NCI-H748 treated with DMSO at 0.1 percent for 48 hours (cell line): ENCODE measurements at regions not wholly inside any gene's neighbourhood (a gene's known extent, or its start where the extent isn't known, plus 50 kb on each side); places are given as distances from the start of the nearest gene placed in this dataset.
"Not testable (repeated sequence)": the region's sequence is repeated elsewhere in the genome, so short reads cannot be mapped to it uniquely, and the experiment has no call there.

ENCODE experiments used
- DNase-seq: peaks from one replicate; lab custom pipeline; 2025; lab: John Stamatoyannopoulos, UW

DNA sequence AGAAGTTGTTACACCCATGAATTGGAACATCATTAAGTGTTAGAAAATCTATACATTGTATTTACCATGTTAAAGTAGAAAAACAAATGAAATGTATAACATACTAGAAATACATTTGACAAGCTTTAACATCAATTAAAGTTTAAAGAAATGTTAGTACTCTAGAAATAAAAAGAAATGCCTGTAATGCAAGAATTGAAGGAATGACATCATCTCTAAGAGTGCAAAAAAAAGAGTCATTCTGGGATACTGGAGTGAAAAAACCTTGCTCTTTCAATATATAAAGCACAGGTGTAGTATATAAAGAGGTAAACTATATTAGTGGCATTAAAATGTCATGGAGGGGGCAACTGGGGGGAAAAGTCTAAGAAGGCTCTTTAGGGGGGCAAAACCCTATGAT, 210.8 kb upstream of the PLD5 start:
- DNase-seq = no peak

GRCh38 chr1:242731446-242731845, 206.9 kb upstream of the PLD5 start:
- no peak for DNase-seq

DNA sequence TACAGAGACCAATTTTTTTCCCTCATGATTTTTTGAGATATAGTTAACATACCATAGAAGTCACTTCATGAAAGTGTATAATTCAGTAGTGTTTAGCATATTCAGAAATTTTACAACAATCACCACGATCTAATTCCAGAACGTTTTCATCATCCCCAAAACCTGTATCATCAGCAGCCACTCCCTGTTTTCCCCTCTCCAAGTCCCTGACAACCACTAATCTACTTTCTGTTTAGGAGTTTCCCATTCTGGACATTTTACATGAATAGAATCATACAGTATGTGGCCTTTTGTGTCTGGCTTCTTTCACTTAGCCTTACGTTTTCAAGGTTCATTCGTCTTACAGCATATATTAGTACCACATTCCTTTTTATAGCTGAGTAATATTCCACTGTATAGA, 204.2 kb upstream of the PLD5 start:
- no peak for DNase-seq

- no peak for DNase-seq
Observed at GRCh38 chr1:242723044-242723716, 198.7 kb upstream of the PLD5 start.

DNA sequence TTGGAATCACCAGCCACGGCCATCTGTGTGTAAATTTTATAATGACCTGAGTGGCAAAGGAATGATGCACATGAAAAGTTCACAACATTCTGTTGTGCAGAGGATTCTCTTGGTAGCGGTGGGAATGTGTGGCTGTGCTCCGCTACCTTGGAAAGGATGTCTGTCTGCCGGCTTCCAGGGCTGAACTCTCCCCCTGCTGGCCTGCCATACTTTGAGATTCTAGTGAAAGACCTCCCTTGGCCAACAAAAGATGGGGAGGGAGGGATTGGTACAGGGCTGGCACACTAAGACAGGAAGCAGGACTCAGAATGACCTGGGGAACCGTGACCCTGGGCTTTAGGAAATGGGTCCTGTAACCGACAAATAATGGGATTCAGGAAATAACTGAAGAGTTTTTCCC, 194.5 kb upstream of the PLD5 start:
- DNase-seq = no peak

DNA sequence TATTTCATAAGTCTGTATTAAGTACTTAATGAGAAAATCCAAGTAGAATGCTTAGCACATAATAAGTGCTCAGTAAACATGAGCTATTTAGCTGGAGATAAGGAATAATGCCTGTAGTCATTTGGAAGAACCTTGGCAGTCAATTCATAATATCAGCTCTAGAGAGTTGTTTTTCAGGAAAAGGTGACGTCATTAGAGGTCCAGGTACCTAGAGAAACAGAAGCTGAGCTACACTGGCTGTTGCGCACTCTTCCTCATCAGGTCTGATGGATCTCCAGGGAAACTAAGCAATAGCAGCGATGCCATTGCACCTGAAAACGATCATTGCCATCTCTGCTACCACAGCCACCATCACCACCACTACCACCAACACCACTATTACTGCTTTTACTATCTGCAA, 187.8 kb upstream of the PLD5 start:
- no peak for DNase-seq

- no peak for DNase-seq
Observed at GRCh38 chr1:242710847-242711246, 186.3 kb upstream of the PLD5 start.

- no peak for DNase-seq
Observed at GRCh38 chr1:242710286-242710685, 185.8 kb upstream of the PLD5 start.

- no peak for DNase-seq
Observed at GRCh38 chr1:242703467-242703866, 179.0 kb upstream of the PLD5 start.

DNA sequence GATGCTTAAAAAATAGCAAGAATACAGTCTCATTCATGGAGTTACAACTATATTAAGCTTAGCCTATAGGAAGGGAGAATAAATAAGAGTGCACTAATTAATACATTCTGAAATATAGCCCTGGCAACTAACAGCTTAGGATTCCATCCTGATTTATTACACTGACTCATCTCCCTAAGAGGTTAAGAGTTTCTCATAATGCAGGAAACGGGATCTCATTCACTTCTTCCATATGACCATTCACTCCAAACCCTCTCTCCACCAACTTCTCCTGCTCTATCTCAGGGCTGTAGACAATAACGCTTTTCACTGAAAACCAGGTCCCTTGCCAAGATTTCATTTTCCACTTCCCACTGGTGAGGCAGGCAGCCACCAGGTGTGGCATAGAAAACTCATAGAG, 168.5 kb upstream of the PLD5 start:
- DNase-seq = no peak

DNA sequence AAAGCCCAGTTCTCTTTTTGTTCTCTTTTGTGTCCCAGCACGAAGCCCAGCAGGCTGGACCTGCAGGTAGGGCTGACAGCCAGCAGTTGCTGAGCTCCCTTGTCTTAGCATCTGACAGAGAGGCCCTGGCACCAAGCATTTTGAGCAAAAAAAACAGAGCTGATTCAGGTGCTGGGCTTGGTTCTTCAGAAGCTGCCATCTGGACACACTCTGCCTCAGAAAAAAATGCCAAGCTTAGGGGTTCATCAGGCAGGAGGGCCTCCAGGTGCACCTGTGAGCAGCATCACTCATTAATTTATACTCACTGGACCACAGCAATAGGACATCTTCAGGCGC, 167.1 kb upstream of the PLD5 start:
- DNase-seq = no peak

DNA sequence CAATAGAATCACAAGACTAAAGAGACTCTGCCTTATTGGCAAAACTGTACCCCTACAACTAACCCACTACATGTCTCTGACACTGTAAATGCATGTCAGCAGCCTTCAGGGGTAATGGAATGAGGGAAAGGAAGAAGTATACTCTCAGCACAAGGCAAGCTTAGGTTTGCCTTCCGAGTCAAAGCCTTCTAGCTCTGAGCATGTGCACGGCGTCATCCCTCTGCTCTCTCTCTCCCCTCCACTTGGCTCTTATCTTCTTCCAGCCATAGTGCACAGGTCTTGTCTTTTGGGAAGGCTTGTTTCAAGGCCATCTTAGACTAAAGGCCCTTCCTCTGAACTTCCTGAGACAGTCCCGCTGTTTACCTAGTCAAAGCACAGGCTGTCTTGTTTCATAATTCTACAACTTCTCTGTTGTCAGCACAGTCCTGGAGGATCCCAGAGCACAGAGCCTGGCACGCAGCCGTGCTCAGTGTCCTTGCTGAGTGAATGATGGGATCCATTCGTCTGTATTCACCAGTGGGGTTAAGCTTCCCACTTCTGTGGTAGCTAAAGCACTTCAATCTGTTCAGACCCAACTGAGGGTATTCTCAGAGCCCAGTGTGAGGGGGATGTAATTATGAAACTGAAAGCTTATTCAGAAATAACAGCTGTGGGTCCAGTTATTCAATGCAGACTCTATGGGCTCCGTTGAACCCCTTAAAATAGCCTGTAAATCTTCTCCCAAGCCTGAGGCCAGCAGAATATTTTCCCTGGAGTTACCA, 166.5 kb upstream of the PLD5 start:
- no peak for DNase-seq

DNA sequence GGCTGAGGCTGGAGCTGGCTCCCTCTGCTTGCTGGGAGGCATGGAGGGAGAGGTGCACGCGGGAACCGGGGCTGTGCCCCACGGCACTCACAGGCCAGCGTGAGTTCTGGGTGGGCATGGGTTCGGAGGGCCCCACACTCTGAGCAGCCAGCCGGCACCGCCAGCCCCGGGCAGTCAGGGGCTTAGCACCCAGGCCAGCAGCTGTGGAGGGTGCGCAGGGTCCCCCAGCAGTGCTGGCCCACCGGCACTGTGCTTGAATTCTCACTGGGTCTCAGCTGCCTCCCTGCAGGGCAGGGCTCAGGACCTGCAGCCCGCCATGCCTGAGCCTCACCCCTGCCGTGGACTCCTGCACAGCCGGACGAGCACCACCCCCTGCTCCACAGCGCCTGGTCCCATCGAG, 164.9 kb upstream of the PLD5 start:
- no peak for DNase-seq

- DNase-seq = no peak
Observed at GRCh38 chr1:242674951-242675645, 150.6 kb upstream of the PLD5 start.

DNA sequence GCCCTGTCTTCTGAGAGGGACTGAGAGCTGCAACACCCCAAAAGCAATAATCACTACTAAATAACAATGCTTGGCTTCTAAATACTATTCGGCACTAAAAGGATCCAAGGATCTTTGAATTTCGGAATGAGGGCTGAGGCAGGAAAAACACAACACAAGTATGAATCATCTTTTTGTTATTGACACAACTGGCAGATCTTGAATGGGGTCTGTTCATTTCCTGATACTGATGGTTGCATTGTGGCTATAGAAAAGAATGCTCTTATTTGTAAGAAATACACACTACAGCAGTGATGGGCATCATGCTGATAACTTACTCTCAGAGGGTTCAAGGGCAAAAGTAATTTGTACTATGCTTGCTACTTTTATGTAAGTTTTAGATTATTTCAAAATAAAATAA, 149.2 kb upstream of the PLD5 start:
- no peak for DNase-seq

GRCh38 chr1:242673165-242673564, 148.7 kb upstream of the PLD5 start:
- peak; percentile 14 for DNase-seq

DNA sequence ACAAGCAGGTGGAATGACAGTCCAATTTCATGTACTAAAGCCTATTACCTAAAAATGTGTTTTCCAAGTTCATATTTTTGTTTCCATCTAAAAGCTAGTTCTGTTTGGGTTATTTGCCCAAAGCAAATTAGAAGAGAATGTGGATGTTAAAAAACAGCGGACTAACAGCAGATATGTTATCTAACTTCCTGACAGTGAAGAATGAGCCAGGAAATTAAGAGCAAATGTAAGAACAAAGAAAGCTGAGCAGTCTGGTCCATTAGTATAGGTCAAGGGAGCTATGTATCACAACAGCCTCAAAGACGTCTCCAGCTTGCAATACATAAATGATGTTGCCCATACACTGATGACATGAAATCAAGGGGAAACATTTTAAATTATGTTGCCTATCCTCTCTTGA, 145.5 kb upstream of the PLD5 start:
- DNase-seq = no peak

DNA sequence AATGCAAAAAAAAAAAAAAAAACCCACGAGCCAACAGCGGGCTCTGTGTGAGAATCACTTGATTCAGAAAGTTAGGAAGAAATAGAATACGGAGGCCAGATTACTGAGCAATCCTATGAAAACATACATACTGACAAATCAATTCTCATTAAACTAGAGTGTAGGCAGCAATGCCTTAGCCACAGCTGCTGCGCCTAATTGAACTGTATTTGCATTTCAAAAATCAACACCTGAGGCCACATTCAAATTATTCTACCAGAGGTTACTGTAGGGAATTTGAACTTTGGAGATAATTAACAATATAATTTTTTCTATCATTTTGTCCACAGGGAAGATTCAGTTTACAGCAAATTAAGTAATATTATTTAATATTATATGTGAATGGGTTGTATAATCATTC, 138.4 kb upstream of the PLD5 start:
- DNase-seq = no peak

DNA sequence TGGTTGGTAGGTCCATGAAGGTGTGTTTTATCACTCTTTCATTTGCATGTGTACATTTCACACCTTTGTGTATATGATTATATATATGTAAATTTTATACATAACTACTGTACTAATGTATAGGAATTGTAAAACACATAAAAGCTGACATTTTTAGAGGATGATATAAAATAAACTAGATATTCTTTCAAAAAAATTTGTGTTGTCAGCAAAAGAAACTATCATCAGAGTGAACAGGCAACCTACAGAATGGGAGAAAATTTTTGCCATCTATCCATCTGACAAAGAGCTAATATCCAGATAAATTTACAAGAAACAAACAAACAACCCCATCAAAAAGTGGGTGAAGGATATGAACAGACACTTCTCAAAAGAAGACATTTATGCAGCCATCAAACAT, 129.3 kb upstream of the PLD5 start:
- DNase-seq = not testable (repeated sequence)

GRCh38 chr1:242651817-242652216, 127.3 kb upstream of the PLD5 start:
- DNase-seq = peak; percentile 3

DNA sequence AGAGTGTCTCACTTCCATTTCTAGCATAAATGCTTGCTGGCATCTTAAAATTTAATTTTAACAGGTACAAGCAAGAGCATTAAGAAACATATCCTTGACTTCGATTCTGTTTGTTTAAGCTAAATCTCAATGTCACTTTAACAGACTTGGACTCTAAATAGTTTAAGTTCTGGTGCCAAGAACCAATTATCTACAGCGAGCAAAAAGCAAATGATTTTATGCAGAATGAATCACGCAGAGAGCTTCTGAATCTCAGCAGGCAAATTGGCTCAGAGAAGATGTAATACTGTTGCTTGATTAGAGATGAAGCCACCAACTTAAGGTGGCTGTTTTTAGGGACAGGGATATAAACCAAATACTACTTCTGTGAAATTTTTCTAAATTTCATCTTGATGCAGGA, 117.0 kb upstream of the PLD5 start:
- DNase-seq = no peak

- no peak for DNase-seq
Observed at GRCh38 chr1:242639104-242639503, 114.6 kb upstream of the PLD5 start.

DNA sequence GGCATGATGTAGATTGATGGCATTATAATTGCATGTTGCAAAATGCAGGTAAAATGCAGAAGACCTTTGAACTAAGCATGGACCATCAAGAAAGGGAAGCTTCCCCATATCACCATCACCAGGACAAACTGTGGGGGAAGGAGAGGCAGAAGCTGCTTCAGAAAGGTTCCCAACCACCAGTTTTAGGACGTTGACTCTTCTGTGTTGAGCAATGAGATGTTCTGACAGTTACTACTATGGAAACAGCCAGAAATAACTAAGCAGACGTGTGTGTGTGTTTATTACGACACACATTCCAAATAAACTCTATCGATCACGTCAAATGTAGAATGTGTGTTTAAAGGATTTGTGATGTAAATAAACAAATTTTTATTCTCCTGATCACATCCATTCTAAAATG, 110.2 kb upstream of the PLD5 start:
- no peak for DNase-seq
